Gastroesophageal sphincter (tissue), 4 donors: ENCODE measurements at regions not wholly inside any gene's neighbourhood (a gene's known extent, or its start where the extent isn't known, plus 50 kb on each side); places are given as distances from the start of the nearest gene placed in this dataset.

Experiments
- ATAC-seq: fragments of 150-250 bp; one replicate; pipeline ENCODE4 v1.9.1; 2016; ENCODE audit warnings: mild to moderate bottlenecking, moderate library complexity
- H3K27ac ChIP-seq, 4 donors: fragments of 200-600 bp; sonication (generic) in 3 of 4; 1 replicate in 3 of 4; 2 replicates in 1 of 4; pipeline ENCODE4 v1.5.1; 2016 to 2019
- H3K27me3 ChIP-seq: fragments of 200-600 bp; sonication (generic); one replicate; pipeline ENCODE4 v1.5.1; 2019
- H3K36me3 ChIP-seq, 2 donors: fragments of 200-600 bp; sonication (generic); one replicate each; pipeline ENCODE4 v1.5.1; 2019; ENCODE audit warnings: control low read depth in 1 of 2
- H3K4me1 ChIP-seq, 3 donors: fragments of 200-600 bp; sonication (generic); 1 replicate in 2 of 3; 2 replicates in 1 of 3; pipeline ENCODE4 v1.5.1; 2016 to 2019; ENCODE audit warnings: control low read depth in 2 of 3
- H3K4me3 ChIP-seq, 2 donors: fragments of 200-600 bp; sonication (generic); one replicate each; pipeline ENCODE4 v1.5.1; 2019; ENCODE audit warnings: mild to moderate bottlenecking in 1 of 2, moderate library complexity in 1 of 2
- H3K9me3 ChIP-seq, 3 donors: fragments of 200-600 bp; sonication (generic); one replicate each; pipeline ENCODE4 v1.5.1; 2017 to 2019; ENCODE audit warnings: control low read depth in 2 of 3
- CTCF ChIP-seq, 4 experiments: fragments of 200-600 bp in 2 of 4; fragments of 450-650 bp in 2 of 4; sonication (generic) in 1 of 4; IDR thresholded peaks; one replicate each; pipeline ENCODE4 v1.5.1; 2017 to 2019; ENCODE audit warnings: antibody characterized with exemption in 4 of 4, mild to moderate bottlenecking in 2 of 4, moderate library complexity in 2 of 4
- EP300 ChIP-seq: sonication (generic); formaldehyde crosslinking; IDR thresholded peaks from one replicate; pipeline ENCODE4 v1.6.1; 2017; ENCODE audit warnings: antibody characterized with exemption, mild to moderate bottlenecking
- POLR2A ChIP-seq, 2 donors: fragments of 450-650 bp; IDR thresholded peaks; one replicate each; pipeline ENCODE4 v1.6.1; 2017; ENCODE audit warnings: antibody characterized with exemption in 2 of 2, mild to moderate bottlenecking in 2 of 2, moderate library complexity in 1 of 2
- POLR2AphosphoS5 ChIP-seq: sonication (generic); formaldehyde crosslinking; IDR thresholded peaks from one replicate; pipeline ENCODE4 v1.6.1; 2017; ENCODE audit warnings: antibody characterized with exemption
- WGBS, 2 donors: methylation state at CpG; one replicate each; pipeline ENCODE4 v1.1.5; 2018; ENCODE audit warnings: low coverage in 1 of 2; 5-methylcytosine and 5-hydroxymethylcytosine counted together

- Histone ChIP-seq H3K4me3 (no peak overlapping the region), H3K36me3 (no peaks in the 10 kb centered on the region), H3K9me3 (no peaks in the 10 kb centered on the region), H3K4me1 (peaks cover 0 to 26% (median 4%) of the 10 kb centered on the region in 3 donors), H3K27me3 (no peaks in the 10 kb centered on the region), H3K27ac (no peak overlapping the region)
- no peak for ATAC-seq
- TF ChIP-seq EP300 (no peak), CTCF (IDR thresholded peaks at IDR 0.05) (no peak), POLR2A (IDR thresholded peaks at IDR 0.05) (no peak), POLR2AphosphoS5 (no peak)
- WGBS, 2 donors: 67% methylated on average over 2 of the region's 2 CpGs; no CpG with 5 or more reads in 1 of the 2 donors
Observed at GRCh38 chr6:22926790-22927354, 357.5 kb downstream of the HDGFL1 start.

- 55 to 79% methylated on average over 1 to 2 of the region's 2 CpGs for WGBS, 2 donors
- Histone ChIP-seq H3K36me3 (no peaks in the 10 kb centered on the region), H3K9me3 (no peaks in the 10 kb centered on the region), H3K27ac (no peak overlapping the region), H3K27me3 (no peaks in the 10 kb centered on the region), H3K4me1 (peaks cover 0 to 26% (median 4%) of the 10 kb centered on the region in 3 donors), H3K4me3 (no peak overlapping the region)
- no peak for ATAC-seq
- TF ChIP-seq POLR2AphosphoS5: no peak
- no peak for TF ChIP-seq CTCF (IDR thresholded peaks at IDR 0.05)
- TF ChIP-seq EP300: no peak
- TF ChIP-seq POLR2A (IDR thresholded peaks at IDR 0.05): no peak
Observed at GRCh38 chr6:22928775-22929174, 359.4 kb downstream of the HDGFL1 start.

- Histone ChIP-seq H3K27ac (no peak overlapping the region), H3K9me3 (no peaks in the 10 kb centered on the region), H3K36me3 (no peaks in the 10 kb centered on the region), H3K27me3 (no peaks in the 10 kb centered on the region), H3K4me3 (no peak overlapping the region), H3K4me1 (peaks cover 0 to 26% (median 4%) of the 10 kb centered on the region in 3 donors)
- TF ChIP-seq CTCF (IDR thresholded peaks at IDR 0.05) (no peak), POLR2A (IDR thresholded peaks at IDR 0.05) (no peak), EP300 (no peak), POLR2AphosphoS5 (no peak)
- ATAC-seq: no peak
- WGBS, 2 donors: 45 to 54% methylated on average over 4 of the region's 4 CpGs
Observed at GRCh38 chr6:22929311-22929985, 360.1 kb downstream of the HDGFL1 start.

GRCh38 chr6:22940581-22941290 lies 371.4 kb downstream of the HDGFL1 start:
- Histone ChIP-seq H3K27ac (no peak overlapping the region), H3K27me3 (no peaks in the 10 kb centered on the region), H3K4me3 (no peak overlapping the region), H3K4me1 (no peaks in the 10 kb centered on the region), H3K36me3 (no peaks in the 10 kb centered on the region), H3K9me3 (no peaks in the 10 kb centered on the region)
- ATAC-seq: no peak
- 80% methylated on average over 2 to 6 of the region's 6 CpGs for WGBS, 2 donors
- TF ChIP-seq POLR2A (IDR thresholded peaks at IDR 0.05) (no peak), EP300 (no peak), CTCF (IDR thresholded peaks at IDR 0.05) (no peak), POLR2AphosphoS5 (no peak)
